CMK (cell line): ENCODE measurements at regions not wholly inside any gene's neighbourhood (a gene's known extent, or its start where the extent isn't known, plus 50 kb on each side); places are given as distances from the start of the nearest gene placed in this dataset.

Source experiments
- DNase-seq: peaks from one replicate; pipeline ENCODE4 v3.0.0-alpha.2; 2010; ENCODE audit warnings: low read depth

GRCh38 chr4:32994981-32995881 lies 2275.1 kb downstream of the PCDH7 start:
- DNase-seq, result no peak

- no peak for DNase-seq
Observed at GRCh38 chr4:33013282-33013681, 2293.1 kb downstream of the PCDH7 start.

- DNase-seq, result no peak
Observed at GRCh38 chr4:33025236-33025635, 2305.1 kb downstream of the PCDH7 start.

GRCh38 chr4:33029976-33030375 lies 2309.8 kb downstream of the PCDH7 start:
- DNase-seq, result no peak

GRCh38 chr4:33031328-33031727 lies 2311.2 kb downstream of the PCDH7 start:
- no peak for DNase-seq

GRCh38 chr4:33037464-33037863 lies 2317.3 kb downstream of the PCDH7 start:
- no peak for DNase-seq

- DNase-seq, result no peak
Observed at GRCh38 chr4:33045334-33045733, 2325.2 kb downstream of the PCDH7 start.

- no peak for DNase-seq
Observed at GRCh38 chr4:33052241-33052640, 2332.1 kb downstream of the PCDH7 start.

GRCh38 chr4:33054161-33054560 lies 2334.0 kb downstream of the PCDH7 start:
- no peak for DNase-seq

GRCh38 chr4:33054656-33055196 lies 2334.6 kb downstream of the PCDH7 start:
- no peak for DNase-seq

- DNase-seq, result no peak
Observed at GRCh38 chr4:33057736-33058135, 2337.6 kb downstream of the PCDH7 start.

GRCh38 chr4:33058998-33059397 lies 2338.8 kb downstream of the PCDH7 start:
- no peak for DNase-seq

GRCh38 chr4:33060674-33061542 lies 2340.7 kb downstream of the PCDH7 start:
- peak; percentile 1 for DNase-seq

- no peak for DNase-seq
Observed at GRCh38 chr4:33061727-33062126, 2341.6 kb downstream of the PCDH7 start.

GRCh38 chr4:33062155-33062806 lies 2342.1 kb downstream of the PCDH7 start:
- no peak for DNase-seq

GRCh38 chr4:33063241-33063640 lies 2343.1 kb downstream of the PCDH7 start:
- DNase-seq, result no peak

GRCh38 chr4:33064238-33064637 lies 2344.1 kb downstream of the PCDH7 start:
- DNase-seq, result no peak

- DNase-seq, result no peak
Observed at GRCh38 chr4:33065749-33066148, 2345.6 kb downstream of the PCDH7 start.

- no peak for DNase-seq
Observed at GRCh38 chr4:33067221-33067620, 2347.1 kb downstream of the PCDH7 start.

- no peak for DNase-seq
Observed at GRCh38 chr4:33068539-33068938, 2348.4 kb downstream of the PCDH7 start.

- no peak for DNase-seq
Observed at GRCh38 chr4:33071535-33071934, 2351.4 kb downstream of the PCDH7 start.
